H1 (cell line): ENCODE measurements at regions not wholly inside any gene's neighbourhood (a gene's known extent, or its start where the extent isn't known, plus 50 kb on each side); places are given as distances from the start of the nearest gene placed in this dataset.

ENCODE experiments used
- CTCF ChIA-PET: fragments of 300-600 bp; sonication (Branson Sonifier 250); formaldehyde crosslinking; loops from one replicate; lab custom pipeline; 2021; ENCODE audit not compliant: partially characterized antibody; lab: Charles Lee
- POLR2A ChIA-PET: fragments of 300-600 bp; sonication (Branson Sonifier 250); formaldehyde crosslinking; loops from one replicate; lab custom pipeline; 2021; ENCODE audit warnings: inconsistent platforms; ENCODE audit not compliant: partially characterized antibody; lab: Charles Lee
- DNase-seq, 2 experiments: peaks; one replicate each; pipeline versions ENCODE4 v3.0.0 to v3.0.0-alpha.2; 2010 to 2022; ENCODE audit warnings: low spot score in 2 of 2, low read depth in 1 of 2, mixed read lengths in 1 of 2
- FAIRE-seq: peaks from 2 replicates; lab custom pipeline; 2011; peaks lifted over from hg19 to GRCh38; lab: Jason Lieb, UNC
- H2AFZ ChIP-seq: 2 replicates; pipeline ENCODE4 v1.8.1; 2012; ENCODE audit warnings: low read length, inconsistent platforms
- H2AK5ac ChIP-seq: 2 replicates; pipeline ENCODE4 v1.6.1; 2013; ENCODE audit warnings: low read depth, low read length
- H2BK120ac ChIP-seq: replicated peaks from 2 replicates; pipeline ENCODE3; 2013; ENCODE audit warnings: low read depth, low read length, inconsistent platforms
- H2BK12ac ChIP-seq: 2 replicates; pipeline ENCODE4 v1.6.1; 2013; ENCODE audit warnings: low read depth, low read length
- H2BK15ac ChIP-seq: 2 replicates; pipeline ENCODE4 v1.6.1; 2013; ENCODE audit warnings: low read length
- H2BK20ac ChIP-seq: 2 replicates; pipeline ENCODE4 v1.6.1; 2013; ENCODE audit warnings: low read length
- H2BK5ac ChIP-seq: 2 replicates; pipeline ENCODE4 v1.6.1; 2013; ENCODE audit warnings: low read depth, low read length
- H3K14ac ChIP-seq: 2 replicates; pipeline ENCODE4 v1.6.1; 2013; ENCODE audit warnings: inconsistent platforms; ENCODE audit not compliant: insufficient read length
- H3K18ac ChIP-seq: 2 replicates; pipeline ENCODE4 v1.6.1; 2013; ENCODE audit warnings: low read length; ENCODE audit errors: extremely low read depth
- H3K23ac ChIP-seq: 2 replicates; pipeline ENCODE4 v1.6.1; 2013; ENCODE audit warnings: inconsistent platforms; ENCODE audit not compliant: insufficient read length
- H3K23me2 ChIP-seq: 2 replicates; pipeline ENCODE4 v1.6.1; 2013; ENCODE audit warnings: low read depth, low read length
- H3K27ac ChIP-seq: 2 replicates; pipeline ENCODE4 v1.6.1; 2011; ENCODE audit warnings: low read depth, low read length, inconsistent platforms
- H3K27me3 ChIP-seq, 4 experiments: replicated peaks in 1 of 4; 1 replicate in 1 of 4; 2 replicates in 3 of 4; pipeline versions ENCODE4 v1.6.1 to v1.8.1; 2011 to 2013; ENCODE audit warnings: low read length in 3 of 4, mild to moderate bottlenecking in 3 of 4, inconsistent platforms in 2 of 4, mixed read lengths in 2 of 4, moderate library complexity in 1 of 4; ENCODE audit not compliant: control insufficient read depth in 3 of 4, insufficient read depth in 3 of 4; ENCODE audit errors: extremely low read depth in 1 of 4
- H3K36me3 ChIP-seq, 4 experiments: 2 replicates each; pipeline versions ENCODE4 v1.6.1 to v1.8.1; 2011 to 2013; ENCODE audit warnings: mild to moderate bottlenecking in 4 of 4, low read length in 3 of 4, moderate library complexity in 2 of 4, control low read depth in 1 of 4, inconsistent platforms in 1 of 4; ENCODE audit not compliant: insufficient read depth in 4 of 4, control insufficient read depth in 2 of 4
- H3K4ac ChIP-seq: replicated peaks from 2 replicates; pipeline ENCODE3; 2013; ENCODE audit warnings: low read length, low read depth, mixed read lengths, inconsistent platforms; ENCODE audit not compliant: insufficient read length
- H3K4me1 ChIP-seq, 4 experiments: replicated peaks in 1 of 4; 1 replicate in 1 of 4; 2 replicates in 3 of 4; pipeline versions ENCODE4 v1.6.1 to v1.8.1; 2011 to 2013; ENCODE audit warnings: low read length in 3 of 4, inconsistent platforms in 2 of 4, mixed read lengths in 1 of 4; ENCODE audit not compliant: insufficient read depth in 4 of 4, control insufficient read depth in 3 of 4
- H3K4me2 ChIP-seq, 2 experiments: 2 replicates each; pipeline versions ENCODE4 v1.6.1 to v1.8.1; 2011 to 2013; ENCODE audit warnings: low read depth in 2 of 2, low read length in 2 of 2, control low read depth in 1 of 2, inconsistent platforms in 1 of 2, mild to moderate bottlenecking in 1 of 2; ENCODE audit not compliant: insufficient read depth in 1 of 2
- H3K4me3 ChIP-seq, 4 experiments: fragments of 200-600, 300-600 bp in 1 of 4; sonication (generic), shearing (Covaris generic), sonication (Bioruptor Twin) in 1 of 4; 2 replicates each; pipeline versions ENCODE4 v1.5.1 to v1.8.1; 2011 to 2016; ENCODE audit warnings: low read length in 4 of 4, low read depth in 3 of 4, control low read depth in 2 of 4, inconsistent platforms in 2 of 4, mild to moderate bottlenecking in 2 of 4, mixed read lengths in 1 of 4, moderate library complexity in 1 of 4; ENCODE audit not compliant: insufficient read depth in 2 of 4; ENCODE audit errors: extremely low read depth in 1 of 4
- H3K56ac ChIP-seq: replicated peaks from 2 replicates; pipeline ENCODE3; 2013; ENCODE audit warnings: low read depth, mild to moderate bottlenecking, mixed read lengths, low read length, inconsistent platforms; ENCODE audit not compliant: insufficient read length
- H3K79me1 ChIP-seq: 2 replicates; pipeline ENCODE4 v1.6.1; 2013; ENCODE audit warnings: low read depth, low read length, control low read depth
- H3K79me2 ChIP-seq, 2 experiments: 2 replicates each; pipeline versions ENCODE4 v1.6.1 to v1.8.1; 2012 to 2013; ENCODE audit warnings: low read length in 2 of 2, mild to moderate bottlenecking in 2 of 2, inconsistent platforms in 1 of 2; ENCODE audit not compliant: insufficient read depth in 2 of 2, control insufficient read depth in 1 of 2
- H3K9ac ChIP-seq, 4 experiments: replicated peaks in 1 of 4; 1 replicate in 1 of 4; 2 replicates in 3 of 4; pipeline versions ENCODE4 v1.6.1 to v1.8.1; 2011 to 2013; ENCODE audit warnings: low read depth in 3 of 4, low read length in 3 of 4, control low read depth in 2 of 4, mild to moderate bottlenecking in 2 of 4, moderate library complexity in 2 of 4, inconsistent platforms in 1 of 4; ENCODE audit errors: extremely low read depth in 1 of 4
- H3K9me3 ChIP-seq, 2 experiments: 2 replicates each; pipeline versions ENCODE4 v1.6.1 to v1.8.1; 2012 to 2013; ENCODE audit warnings: mild to moderate bottlenecking in 2 of 2, moderate library complexity in 2 of 2, control low read depth in 1 of 2, inconsistent platforms in 1 of 2, low read depth in 1 of 2, low read length in 1 of 2, mixed read lengths in 1 of 2; ENCODE audit not compliant: insufficient read depth in 2 of 2
- H4K20me1 ChIP-seq, 2 experiments: replicated peaks in 1 of 2; 2 replicates each; pipeline versions ENCODE3 to v1.8.1; 2011 to 2013; ENCODE audit warnings: inconsistent platforms in 2 of 2, low read length in 2 of 2, mild to moderate bottlenecking in 1 of 2; ENCODE audit not compliant: insufficient read depth in 2 of 2, control insufficient read depth in 1 of 2
- H4K5ac ChIP-seq: 2 replicates; pipeline ENCODE4 v1.6.1; 2013; ENCODE audit warnings: low read length, low read depth, mixed read lengths, inconsistent platforms; ENCODE audit not compliant: insufficient read length
- H4K8ac ChIP-seq: 2 replicates; pipeline ENCODE4 v1.8.0; 2013; ENCODE audit warnings: mild to moderate bottlenecking, moderate library complexity, low read length, inconsistent platforms; ENCODE audit not compliant: insufficient read depth; ENCODE audit errors: extremely low read depth
- H4K91ac ChIP-seq: replicated peaks from 2 replicates; pipeline ENCODE3; 2013; ENCODE audit warnings: low read length, mixed read lengths, inconsistent platforms; ENCODE audit not compliant: insufficient read length
- CBX5 ChIP-seq: fragments of 300-800, 300-1000 bp; sonication (generic); IDR thresholded peaks from 2 replicates; pipeline ENCODE4 v1.7.1; 2016; ENCODE audit warnings: antibody characterized with exemption, low read length, low read depth
- CEBPB ChIP-seq: IDR thresholded peaks from 2 replicates; pipeline ENCODE4 v1.6.1; 2012; ENCODE audit warnings: low read depth, low read length
- RNF2 ChIP-seq: fragments of 200-900, 300-1000 bp; sonication (generic); IDR thresholded peaks from 2 replicates; pipeline ENCODE4 v1.7.1; 2016; ENCODE audit warnings: borderline replicate concordance, low read depth, mild to moderate bottlenecking, antibody characterized with exemption, low read length; ENCODE audit not compliant: poor library complexity, severe bottlenecking; ENCODE audit errors: missing control alignments
- SP2 ChIP-seq: IDR thresholded peaks from 2 replicates; pipeline ENCODE4 v1.6.1; 2012; ENCODE audit warnings: mild to moderate bottlenecking, low read length, inconsistent platforms
- ZNF274 ChIP-seq: IDR thresholded peaks from 2 replicates; pipeline ENCODE4 v1.7.0; 2012; ENCODE audit warnings: low read length, borderline replicate concordance; ENCODE audit errors: extremely low read depth
- WGBS, 2 experiments: shearing (Covaris generic) in 1 of 2; methylation state at CpG; one replicate each; pipeline versions ENCODE4 v1.1.6 to v1.1.7; 2013 to 2015; ENCODE audit warnings: low lambda C conversion rate in 2 of 2, mixed read lengths in 2 of 2, inconsistent platforms in 1 of 2, low coverage in 1 of 2, missing lambda C conversion rate in 1 of 2; ENCODE audit not compliant: insufficient replicate concordance in 2 of 2, insufficient coverage in 1 of 2, insufficient read length in 1 of 2; ENCODE audit errors: extremely low coverage in 1 of 2, missing lambda C conversion rate in 1 of 2; 5-methylcytosine and 5-hydroxymethylcytosine counted together
- TF ChIP-seq, protein P1 (sequence below): IDR thresholded peaks from 2 replicates; pipeline ENCODE4 v1.6.1; 2012; ENCODE audit warnings: inconsistent platforms

DNA sequence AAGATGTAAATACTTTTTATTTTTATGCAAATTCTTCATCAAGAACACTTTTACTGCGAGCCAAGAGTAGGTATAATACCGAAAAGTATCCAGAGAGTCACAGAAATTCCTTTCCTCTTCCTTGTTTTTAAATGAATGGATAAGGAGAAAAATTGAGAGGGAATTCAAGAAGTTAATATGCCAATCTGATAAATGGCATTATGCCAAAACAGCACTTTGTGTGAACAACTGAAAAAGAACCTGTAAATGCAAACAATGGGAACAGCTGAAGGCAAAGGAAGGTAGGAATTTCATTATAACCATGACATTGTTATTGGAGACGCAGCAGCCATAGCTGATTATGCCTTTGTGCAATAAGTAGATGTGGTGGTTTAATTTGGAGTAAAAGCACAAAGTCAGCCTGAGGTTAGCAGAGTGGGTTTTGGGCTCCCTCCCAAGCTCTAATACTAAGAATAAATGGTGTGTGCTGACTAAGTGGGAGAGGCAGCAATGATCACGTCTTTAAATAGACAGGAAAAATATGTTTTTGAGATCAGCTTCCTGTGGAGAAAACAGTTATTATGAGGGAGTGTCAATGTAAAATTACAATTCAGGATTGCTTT, 209.8 kb upstream of the NDST4 start:
- no peak overlapping the region for H3K14ac ChIP-seq
- H3K27ac ChIP-seq: no peak overlapping the region
- ChIA-PET POLR2A (no interaction called here), CTCF (no interaction called here)
- H3K23me2 ChIP-seq: no peaks in the 10 kb centered on the region
- WGBS, 2 experiments: 84% methylated on average over 4 of the region's 4 CpGs; no CpG with 5 or more reads in 1 of the 2 experiments
- no peak overlapping the region for H4K91ac ChIP-seq
- H3K4me1 ChIP-seq: peaks cover 0 to 5% (median 0%) of the 10 kb centered on the region in 4 experiments; a peak in 1 of 7 replicates
- TF ChIP-seq RNF2: no peak
- TF ChIP-seq, protein P1, sequence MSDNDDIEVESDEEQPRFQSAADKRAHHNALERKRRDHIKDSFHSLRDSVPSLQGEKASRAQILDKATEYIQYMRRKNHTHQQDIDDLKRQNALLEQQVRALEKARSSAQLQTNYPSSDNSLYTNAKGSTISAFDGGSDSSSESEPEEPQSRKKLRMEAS: no peak
- TF ChIP-seq CEBPB: no peak
- no peak for TF ChIP-seq SP2
- no peak for TF ChIP-seq ZNF274
- TF ChIP-seq CBX5: no peak
- no peak overlapping the region for H2BK5ac ChIP-seq
- H2AK5ac ChIP-seq: no peak overlapping the region
- H3K36me3 ChIP-seq: no peaks in the 10 kb centered on the region; a peak in 1 of 8 replicates
- no peaks in the 10 kb centered on the region for H3K9me3 ChIP-seq
- H3K79me2 ChIP-seq: no peaks in the 10 kb centered on the region
- H2AFZ ChIP-seq: no peak overlapping the region
- no peak overlapping the region for H3K4me2 ChIP-seq
- H2BK20ac ChIP-seq: no peak overlapping the region
- no peaks in the 10 kb centered on the region for H3K79me1 ChIP-seq
- H3K9ac ChIP-seq: no peak overlapping the region
- no peak overlapping the region for H4K8ac ChIP-seq
- H3K23ac ChIP-seq: no peak overlapping the region
- FAIRE-seq (no peak), DNase-seq (no peak)
- H4K20me1 ChIP-seq: no peaks in the 10 kb centered on the region
- no peak overlapping the region for H3K4ac ChIP-seq
- no peak overlapping the region for H2BK120ac ChIP-seq
- no peak overlapping the region for H3K4me3 ChIP-seq
- no peak overlapping the region for H3K18ac ChIP-seq
- H3K27me3 ChIP-seq: no peaks in the 10 kb centered on the region
- H3K56ac ChIP-seq: no peak overlapping the region
- H2BK12ac ChIP-seq: no peak overlapping the region
- no peak overlapping the region for H2BK15ac ChIP-seq
- H4K5ac ChIP-seq: no peak overlapping the region
